HL-60/S4 (cell line): ENCODE measurements at regions not wholly inside any gene's neighbourhood (a gene's known extent, or its start where the extent isn't known, plus 50 kb on each side); places are given as distances from the start of the nearest gene placed in this dataset.

Experiments used
- in situ Hi-C: fragments of 300-500 bp; cut with MboI; formaldehyde crosslinking; loops from 2 replicates; pipeline ENCODE4 v1.14.3; 2022; ENCODE audit warnings: low sequenced_read_pairs

DNA sequence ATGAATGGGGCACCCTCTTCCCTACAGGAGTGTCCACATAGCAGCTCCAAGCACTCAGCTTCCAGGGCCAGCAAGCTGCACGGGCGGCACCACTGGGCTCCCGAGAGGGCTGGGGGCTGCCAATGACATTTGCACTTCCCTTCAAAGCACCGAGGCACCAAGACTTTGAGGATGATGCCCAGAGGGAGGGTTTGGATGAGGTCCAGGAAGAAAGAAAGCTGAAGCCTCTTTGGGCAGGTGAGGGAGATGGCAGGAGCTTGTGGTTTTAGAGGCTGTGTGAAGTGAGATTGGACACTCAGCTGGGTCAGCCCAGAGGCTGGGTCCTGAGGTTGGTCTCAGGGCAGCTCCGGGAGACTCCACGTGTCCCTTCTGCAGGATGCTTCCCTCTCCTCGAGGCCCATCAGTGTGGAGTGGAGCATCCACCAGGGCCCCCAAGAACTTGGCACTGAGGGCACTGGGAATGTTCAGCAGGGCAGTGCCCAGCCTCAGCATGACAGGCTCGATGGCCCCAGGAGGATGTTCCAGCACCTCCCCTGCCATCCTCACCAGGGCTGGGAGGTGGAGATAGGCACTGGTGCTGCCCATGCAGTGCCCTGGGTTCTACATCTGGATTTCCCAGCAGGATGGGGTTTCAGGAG, 54.9 kb upstream of the IGFBP3 start:
- in situ Hi-C loops, result no loop called here

DNA sequence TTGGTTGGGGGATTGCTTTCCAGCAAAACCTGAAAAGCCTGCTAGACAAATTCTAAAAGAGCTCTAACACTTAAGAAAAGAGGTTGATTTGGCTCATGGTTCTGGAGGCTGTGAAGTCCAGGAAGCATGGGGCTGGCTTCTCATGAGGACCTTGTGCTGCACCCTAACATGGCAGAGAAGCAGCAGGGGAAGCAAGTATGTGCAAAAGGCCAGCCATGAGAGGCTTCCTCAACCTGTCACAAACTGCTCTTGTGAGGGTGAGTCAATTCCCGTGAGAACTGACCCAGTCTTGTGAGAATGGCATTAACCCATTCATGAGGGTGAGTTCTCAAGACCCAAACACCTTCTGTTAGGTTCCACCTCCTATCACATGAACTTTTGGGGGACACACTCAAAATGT, 54.3 kb upstream of the IGFBP3 start:
- in situ Hi-C loops, result no loop called here

DNA sequence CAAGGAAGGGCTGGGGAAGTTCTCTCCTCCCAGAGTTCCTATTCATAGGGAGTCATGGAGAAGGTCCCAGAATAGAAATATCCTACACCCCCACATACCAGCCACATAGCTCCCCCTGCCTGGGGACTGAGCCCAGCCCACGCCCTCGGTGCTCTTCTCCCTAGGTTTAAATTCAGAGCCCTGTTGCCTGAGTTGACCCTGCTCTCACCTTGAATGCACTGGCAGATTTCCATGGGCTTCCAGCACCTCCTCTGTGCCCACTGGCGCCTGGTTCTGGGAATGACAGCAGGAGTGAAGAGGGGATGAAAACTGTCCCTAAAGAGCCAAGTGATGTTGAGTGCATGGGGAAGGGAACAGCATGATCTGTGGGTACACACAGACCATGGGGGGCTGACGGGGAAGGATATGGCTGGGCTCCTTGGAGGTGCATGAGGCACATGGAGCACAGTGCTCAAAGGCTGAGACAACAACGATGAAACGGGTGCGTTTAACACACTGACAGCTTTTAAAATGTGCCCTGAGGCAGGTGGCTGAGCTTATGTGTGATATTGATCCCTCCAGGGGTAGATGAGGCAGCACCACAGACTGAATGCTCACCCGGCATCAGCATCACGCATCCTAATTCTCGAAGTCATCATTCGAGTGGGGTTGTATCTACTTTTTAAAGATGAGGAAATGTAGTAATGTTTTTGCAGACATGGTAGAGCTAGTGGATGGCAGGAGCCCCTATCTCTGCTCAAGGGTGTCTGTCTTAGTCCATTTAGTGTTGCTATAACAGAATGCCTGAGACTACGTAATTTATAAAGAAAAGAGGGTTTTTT, 53.7 kb upstream of the IGFBP3 start:
- in situ Hi-C loops, result no loop called here

DNA sequence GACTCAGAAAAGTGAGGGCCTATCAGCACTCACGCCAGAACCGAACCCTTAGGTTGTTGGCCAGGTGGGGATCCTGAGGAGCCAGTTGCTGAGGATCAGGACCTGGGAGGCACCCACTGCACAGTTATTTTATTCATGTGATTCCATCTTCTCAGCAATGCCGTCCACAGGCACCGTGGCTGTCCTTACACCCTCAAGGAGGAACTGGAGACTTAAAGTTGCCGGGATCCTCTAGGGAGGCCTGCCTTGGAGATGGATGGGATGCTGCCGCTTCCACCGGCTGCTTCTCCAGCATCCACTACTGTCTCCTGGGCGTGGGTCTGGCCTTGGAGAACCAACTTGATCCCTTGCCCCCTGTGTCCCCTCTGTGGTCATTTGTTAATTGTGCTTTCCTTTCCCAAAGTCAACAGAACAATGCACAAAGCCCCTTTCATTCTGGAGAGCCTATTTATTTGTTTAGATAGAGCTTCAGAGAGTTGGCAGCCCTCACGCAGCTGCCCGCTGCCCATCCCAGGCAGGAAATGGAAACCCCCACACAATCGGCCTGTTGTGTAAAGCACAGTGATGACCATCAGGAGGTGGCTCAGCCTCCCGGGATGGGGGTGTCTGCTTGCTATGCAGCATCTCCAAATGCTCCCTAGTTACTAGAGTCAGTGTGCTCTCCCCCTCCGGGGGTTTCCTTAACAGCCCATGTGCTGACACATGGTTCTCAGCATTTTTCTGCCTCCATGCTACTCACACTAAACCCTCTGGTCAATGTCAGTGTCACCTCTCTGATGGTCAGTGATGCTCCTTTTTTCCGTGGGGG, 52.9 kb upstream of the IGFBP3 start:
- in situ Hi-C loops, result no loop called here

DNA sequence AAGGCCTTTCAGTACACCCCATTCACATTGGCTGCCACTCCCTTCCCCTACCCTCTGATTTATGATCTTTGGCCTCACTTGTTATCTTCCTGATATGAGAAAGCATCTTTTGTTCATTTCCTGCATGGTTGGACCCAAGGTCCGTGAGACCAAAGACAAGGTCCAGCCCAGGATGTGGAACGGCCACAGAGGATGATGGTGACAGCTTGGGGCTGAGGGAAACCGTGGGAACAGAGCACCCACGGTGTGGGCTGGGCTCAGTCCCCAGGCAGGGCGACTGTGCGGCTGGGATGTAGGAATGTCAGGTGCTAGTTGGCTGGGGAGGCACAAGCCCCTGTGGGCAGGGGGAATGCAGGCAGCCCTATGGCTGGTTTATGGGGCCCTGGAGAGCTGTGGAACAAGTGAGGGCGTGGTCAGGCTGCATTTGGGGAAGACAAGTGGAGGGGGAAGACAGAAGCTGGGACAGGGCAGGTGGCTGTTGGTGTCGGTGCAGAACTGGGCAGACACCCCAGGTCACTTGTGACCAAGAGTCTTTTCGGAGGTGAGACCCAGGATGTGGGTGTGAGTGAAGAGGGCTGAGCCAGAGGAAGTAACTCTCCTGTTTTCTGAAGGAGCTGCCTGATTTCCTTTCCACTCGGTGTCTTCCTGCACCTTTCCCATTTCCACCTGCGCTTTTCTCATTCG, 51.7 kb upstream of the IGFBP3 start:
- in situ Hi-C loops, result no loop called here

DNA sequence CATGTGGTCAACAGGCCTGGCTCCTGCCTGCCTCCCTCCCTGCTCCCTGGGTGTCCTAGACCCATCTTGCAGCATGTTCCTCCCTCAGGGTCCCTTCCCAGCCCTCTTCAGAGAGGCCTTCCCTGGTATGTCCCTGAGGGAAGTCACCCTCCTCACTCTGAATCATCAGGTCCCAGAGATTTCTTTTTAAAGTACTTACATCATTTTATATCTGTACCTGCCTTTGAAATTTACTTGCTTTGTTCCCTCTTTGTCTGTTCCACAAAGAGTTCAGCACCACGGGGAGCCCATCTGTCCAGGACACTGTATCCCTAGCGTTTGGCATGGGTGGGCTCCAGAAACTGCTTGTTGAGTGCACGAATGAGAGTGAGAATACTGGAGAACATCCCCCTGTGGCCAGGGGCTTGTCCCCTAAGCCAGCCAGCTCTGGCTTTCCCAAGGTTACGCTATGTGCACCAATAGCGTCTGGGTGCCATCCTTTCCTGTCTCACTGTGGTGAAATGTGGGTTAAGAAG, 50.6 kb upstream of the IGFBP3 start:
- in situ Hi-C loops, result no loop called here

DNA sequence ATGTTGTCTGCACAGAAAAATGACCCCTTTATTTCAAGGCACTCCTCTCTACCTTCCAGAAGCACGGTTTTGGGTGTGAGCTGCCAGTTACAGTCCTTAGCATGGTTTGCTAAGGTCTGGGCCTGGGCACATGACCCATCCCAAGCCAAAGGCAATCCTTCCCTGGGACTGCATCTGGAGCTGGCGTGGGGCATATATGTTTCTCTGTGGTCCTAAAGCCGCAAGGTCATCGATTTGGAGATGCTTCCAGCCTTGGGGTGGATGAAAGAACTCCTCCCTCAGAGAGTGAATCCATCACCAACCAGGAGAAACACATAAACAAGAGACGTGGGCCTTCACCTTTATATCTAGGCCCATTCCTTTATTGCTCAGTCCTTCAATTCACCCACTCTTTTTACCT, 50.1 kb upstream of the IGFBP3 start:
- in situ Hi-C loops, result no loop called here
